Right kidney (tissue), 1 donor: ENCODE measurements at regions not wholly inside any gene's neighbourhood (a gene's known extent, or its start where the extent isn't known, plus 50 kb on each side); places are given as distances from the start of the nearest gene placed in this dataset.
"Not testable (repeated sequence)": the region's sequence is repeated elsewhere in the genome, so short reads cannot be mapped to it uniquely, and the experiment has no call there.

Source experiments
- DNase-seq: peaks from one replicate; pipeline ENCODE4 v3.0.0-alpha.2; 2016

- no peak for DNase-seq
Measured at GRCh38 chr3:10667901-10668476, 148.0 kb upstream of the SLC6A11 start.

GRCh38 chr3:10669490-10670048 lies 146.5 kb upstream of the SLC6A11 start:
- no peak for DNase-seq

- peak; percentile 28 for DNase-seq
Measured at GRCh38 chr3:10672422-10672821, 143.6 kb upstream of the SLC6A11 start.

GRCh38 chr3:10674578-10674977 lies 141.4 kb upstream of the SLC6A11 start:
- no peak for DNase-seq

- DNase-seq = no peak
Measured at GRCh38 chr3:10676905-10677304, 139.1 kb upstream of the SLC6A11 start.

- DNase-seq = no peak
Measured at GRCh38 chr3:10678796-10679376, 137.1 kb upstream of the SLC6A11 start.

GRCh38 chr3:10680796-10681195 lies 135.2 kb upstream of the SLC6A11 start:
- no peak for DNase-seq

- DNase-seq = no peak
Measured at GRCh38 chr3:10682692-10683091, 133.3 kb upstream of the SLC6A11 start.

GRCh38 chr3:10683106-10683505 lies 132.9 kb upstream of the SLC6A11 start:
- DNase-seq = no peak

- DNase-seq = no peak
Measured at GRCh38 chr3:10688126-10688525, 127.9 kb upstream of the SLC6A11 start.

- no peak for DNase-seq
Measured at GRCh38 chr3:10688548-10689172, 127.4 kb upstream of the SLC6A11 start.

GRCh38 chr3:10692039-10692622 lies 123.9 kb upstream of the SLC6A11 start:
- no peak for DNase-seq

GRCh38 chr3:10693457-10693856 lies 122.6 kb upstream of the SLC6A11 start:
- DNase-seq = no peak

- DNase-seq = no peak
Measured at GRCh38 chr3:10694179-10694578, 121.8 kb upstream of the SLC6A11 start.

- not testable (repeated sequence) for DNase-seq
Measured at GRCh38 chr3:10695186-10695585, 120.8 kb upstream of the SLC6A11 start.

GRCh38 chr3:10695595-10696285 lies 120.3 kb upstream of the SLC6A11 start:
- no peak for DNase-seq

- DNase-seq = no peak
Measured at GRCh38 chr3:10697918-10698317, 118.1 kb upstream of the SLC6A11 start.

- DNase-seq = no peak
Measured at GRCh38 chr3:10700821-10701220, 115.2 kb upstream of the SLC6A11 start.

GRCh38 chr3:10702961-10703740 lies 112.9 kb upstream of the SLC6A11 start:
- DNase-seq = no peak

- no peak for DNase-seq
Measured at GRCh38 chr3:10703875-10704274, 112.2 kb upstream of the SLC6A11 start.

GRCh38 chr3:10706156-10706739 lies 109.8 kb upstream of the SLC6A11 start:
- no peak for DNase-seq
